ENCODE measurements at regions not wholly inside any gene's neighbourhood (a gene's known extent, or its start where the extent isn't known, plus 50 kb on each side); places are given as distances from the start of the nearest gene placed in this dataset.

DNA sequence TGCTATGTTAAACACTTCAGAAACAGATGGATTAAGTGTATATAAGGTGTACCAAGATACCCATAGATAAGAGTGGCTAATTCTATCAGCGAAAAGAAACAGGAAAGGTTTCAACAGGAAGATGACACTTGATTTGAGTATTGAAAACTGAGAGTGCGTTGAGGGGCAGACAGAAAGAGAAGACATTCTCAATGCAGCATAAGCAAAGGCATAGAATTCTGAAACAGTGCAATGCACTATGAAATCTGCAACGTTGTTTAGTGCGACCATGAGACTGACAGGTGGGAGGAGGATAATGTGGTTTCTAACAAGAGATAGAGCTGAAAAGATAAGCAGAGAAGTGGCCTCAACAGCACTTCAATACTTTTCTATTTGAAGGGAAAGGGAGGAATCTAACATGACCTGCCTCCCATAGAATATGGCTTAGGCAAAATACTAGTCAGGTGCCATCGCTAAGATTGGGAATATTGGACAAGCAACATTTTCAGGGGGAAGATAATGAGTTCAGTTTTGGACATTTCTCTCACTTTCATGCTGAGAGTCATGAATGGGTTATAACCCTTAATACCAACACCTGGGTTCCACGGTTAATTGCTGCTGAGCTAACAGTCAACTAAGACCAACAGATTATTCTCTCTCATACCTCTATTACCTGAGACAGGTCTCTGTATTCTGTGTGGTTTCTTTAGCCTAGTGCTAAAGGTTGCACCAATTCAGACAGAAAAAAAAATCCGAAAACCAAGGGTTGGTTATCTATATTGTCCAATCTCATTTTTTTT is 312.9 kb upstream of the ARID1B start:
- FAIRE-seq = no peak
- no peak for DNase-seq (ENCODE audit: insufficient read length, low spot score)

GRCh38 chr6:156461647-156462046 is 315.5 kb upstream of the ARID1B start:
- FAIRE-seq (no peak), DNase-seq (ENCODE audit: insufficient read length, low spot score) (no peak)

- DNase-seq (ENCODE audit: insufficient read length, low spot score) (no peak), FAIRE-seq (no peak)
Measured at GRCh38 chr6:156457601-156458000, 319.6 kb upstream of the ARID1B start.

GRCh38 chr6:156455847-156456246 is 321.3 kb upstream of the ARID1B start:
- FAIRE-seq = no peak
- no peak for DNase-seq (ENCODE audit: insufficient read length, low spot score)

GRCh38 chr6:156454867-156455266 is 322.3 kb upstream of the ARID1B start:
- DNase-seq (ENCODE audit: insufficient read length, low spot score) = no peak

DNA sequence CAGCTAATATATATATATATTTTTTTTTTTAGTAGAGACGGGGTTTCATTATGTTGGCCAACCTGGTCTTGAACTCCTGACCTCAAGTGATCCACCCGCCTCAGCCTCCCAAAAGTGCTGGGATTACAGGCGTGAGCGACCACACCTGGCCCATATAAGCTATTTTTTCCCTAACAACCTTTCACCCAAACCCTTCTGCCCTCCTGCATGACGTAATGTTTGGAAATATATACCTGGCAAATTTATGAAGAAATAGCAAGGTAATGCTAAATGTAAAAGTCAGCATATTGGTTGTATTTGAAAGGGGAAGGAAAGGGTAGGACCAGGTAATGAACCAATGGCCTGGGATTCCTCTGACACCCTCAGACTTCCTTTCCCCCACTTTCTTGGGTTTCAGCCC is 325.5 kb upstream of the ARID1B start:
- no peak for DNase-seq (ENCODE audit: insufficient read length, low spot score)
- FAIRE-seq = no peak

More at GRCh38 chr6:156454867-156455266, 322.3 kb upstream of the ARID1B start:
- FAIRE-seq = no peak

- DNase-seq (ENCODE audit: insufficient read length, low spot score) = no peak
- no peak for FAIRE-seq
Measured at GRCh38 chr6:156451088-156451487, 326.1 kb upstream of the ARID1B start.

- no peak for FAIRE-seq
Measured at GRCh38 chr6:156450421-156450820, 326.8 kb upstream of the ARID1B start.

GRCh38 chr6:156449569-156449968 is 327.6 kb upstream of the ARID1B start:
- FAIRE-seq = no peak

More at GRCh38 chr6:156450421-156450820, 326.8 kb upstream of the ARID1B start:
- DNase-seq (ENCODE audit: insufficient read length, low spot score) = no peak

GRCh38 chr6:156449128-156449527 is 328.1 kb upstream of the ARID1B start:
- FAIRE-seq = no peak
- no peak for DNase-seq (ENCODE audit: insufficient read length, low spot score)

More at GRCh38 chr6:156449569-156449968, 327.6 kb upstream of the ARID1B start:
- no peak for DNase-seq (ENCODE audit: insufficient read length, low spot score)

DNA sequence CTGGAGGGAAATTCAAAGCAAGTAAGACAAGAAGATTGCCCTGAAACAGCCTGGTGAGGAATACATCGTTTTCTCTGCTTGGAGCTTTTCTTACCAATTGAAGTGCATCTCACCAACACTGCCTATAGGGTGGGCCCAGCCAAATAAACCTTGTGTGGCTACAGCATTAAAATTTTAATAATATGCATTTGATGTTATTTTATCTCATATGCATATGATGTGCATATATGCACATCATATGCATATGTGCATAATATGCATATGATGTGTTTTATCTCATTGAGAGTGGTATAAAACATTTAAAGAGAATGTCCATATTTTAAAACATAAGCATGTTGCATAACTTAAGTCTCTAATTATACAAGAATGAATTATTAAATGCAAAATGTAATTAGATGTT is 328.6 kb upstream of the ARID1B start:
- DNase-seq (ENCODE audit: insufficient read length, low spot score) (no peak), FAIRE-seq (no peak)

DNA sequence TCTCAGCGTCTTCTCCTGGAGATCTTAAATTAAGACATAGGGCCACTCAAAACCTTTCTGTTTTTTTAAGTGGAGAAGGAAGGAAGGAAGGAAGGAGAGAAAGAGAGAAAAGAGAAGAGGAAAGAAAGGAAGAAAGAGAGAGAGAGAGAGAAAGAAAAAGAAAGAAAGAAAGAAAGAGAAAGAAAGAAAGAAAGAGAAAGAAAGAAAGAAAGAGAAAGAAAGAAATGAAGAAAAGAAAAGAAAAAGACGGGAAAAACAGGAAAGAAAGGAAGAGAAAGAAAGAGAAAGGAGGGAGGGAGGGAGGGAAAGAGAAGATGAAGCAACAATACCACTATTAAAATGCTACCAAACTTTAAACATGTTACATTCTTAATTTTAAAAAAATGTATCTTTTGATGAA is 336.5 kb upstream of the ARID1B start:
- FAIRE-seq (no peak), DNase-seq (ENCODE audit: insufficient read length, low spot score) (no peak)

- no peak for FAIRE-seq
- DNase-seq (ENCODE audit: insufficient read length, low spot score) = no peak
Measured at GRCh38 chr6:156438350-156438923, 338.7 kb upstream of the ARID1B start.

DNA sequence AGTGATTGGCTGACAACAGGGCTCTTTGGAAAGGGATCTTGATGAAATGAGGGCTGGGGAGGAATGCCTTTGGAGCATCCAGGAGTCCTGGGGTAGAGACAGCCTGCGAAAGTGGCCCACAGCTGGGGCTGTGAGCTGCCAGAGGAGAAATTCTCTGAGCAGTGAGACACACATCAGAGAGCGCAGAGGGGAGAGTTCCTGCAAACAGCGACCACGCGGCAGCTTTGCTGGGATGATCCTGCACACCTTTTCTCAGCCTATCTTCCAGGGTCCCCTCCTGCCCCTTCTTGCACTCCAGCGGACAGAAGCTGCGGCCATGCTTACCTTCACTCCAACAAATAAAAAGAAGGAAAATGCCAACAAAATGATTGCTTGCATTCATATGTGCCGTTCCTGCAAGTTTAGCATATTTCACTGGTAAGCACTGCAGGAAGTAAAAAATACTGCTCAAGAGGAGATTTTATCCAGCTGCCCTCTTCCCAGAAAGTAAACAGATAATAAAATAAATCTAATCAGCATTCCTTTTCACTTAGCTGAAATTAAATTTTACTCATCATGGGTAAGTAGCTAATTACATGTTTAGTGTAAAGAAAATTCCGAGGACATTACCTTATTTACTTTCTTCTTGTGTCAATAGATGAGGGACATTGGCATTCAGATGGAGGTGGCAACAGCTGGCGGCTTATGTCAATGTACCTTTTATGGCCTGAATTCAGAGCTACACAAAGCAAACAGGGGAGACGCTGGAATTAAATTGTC is 339.9 kb upstream of the ARID1B start:
- FAIRE-seq (no peak), DNase-seq (ENCODE audit: insufficient read length, low spot score) (no peak)

DNA sequence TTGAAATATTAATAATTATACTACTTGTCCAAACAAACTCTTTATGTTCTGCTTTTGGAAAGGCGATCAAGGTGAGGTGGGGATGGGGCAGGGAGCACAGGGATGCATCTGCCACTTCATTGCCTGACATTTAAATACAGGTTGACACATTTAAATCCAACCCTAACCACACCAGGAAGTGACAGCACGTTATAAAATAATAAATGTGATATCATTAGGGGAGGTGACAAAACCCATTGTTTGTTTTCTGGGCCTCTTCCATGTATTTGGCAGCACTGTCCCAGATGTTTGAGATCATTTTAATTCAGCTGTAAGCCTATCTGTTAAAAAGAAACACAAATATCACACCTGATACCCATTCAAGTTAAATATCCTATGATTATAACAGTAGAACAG is 342.4 kb upstream of the ARID1B start:
- no peak for DNase-seq (ENCODE audit: insufficient read length, low spot score)

DNA sequence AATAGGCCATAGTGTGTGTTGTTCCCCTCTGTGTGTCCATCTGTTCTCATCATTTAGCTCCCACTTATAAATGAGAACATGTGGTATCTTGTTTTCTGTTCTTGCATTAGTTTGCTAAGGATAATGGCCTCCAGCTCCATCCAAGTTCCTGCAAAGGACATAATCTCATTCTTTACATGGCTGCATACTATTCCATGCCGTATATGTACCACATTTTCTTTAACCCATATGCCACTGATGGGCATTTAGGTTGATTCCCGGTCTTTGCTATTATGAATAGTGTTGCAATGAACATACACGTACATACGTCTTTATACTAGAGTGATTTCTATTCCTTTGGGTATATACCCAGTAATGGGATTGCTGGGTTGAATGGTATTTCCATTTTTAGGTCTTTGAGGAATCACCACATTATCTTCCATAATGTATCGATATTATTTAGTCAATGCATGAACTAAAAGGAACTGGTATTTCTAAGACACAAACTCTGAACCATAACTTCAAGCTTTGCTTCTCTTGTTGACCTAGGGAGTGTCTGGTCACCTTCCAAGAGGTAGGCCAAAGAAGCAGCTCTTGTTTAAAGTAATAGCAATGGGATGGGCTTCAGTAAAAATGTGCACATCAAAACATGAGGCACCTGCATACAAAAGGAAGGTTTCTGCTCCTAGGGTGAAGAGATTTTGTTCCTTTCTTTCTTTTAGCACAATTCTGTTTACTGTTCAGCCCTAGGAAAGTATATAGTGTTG is 343.0 kb upstream of the ARID1B start:
- no peak for FAIRE-seq
- no peak for DNase-seq (ENCODE audit: insufficient read length, low spot score)

More for the DNA sequence above, 342.4 kb upstream of the ARID1B start:
- FAIRE-seq = no peak

GRCh38 chr6:156432543-156432942 is 344.6 kb upstream of the ARID1B start:
- FAIRE-seq = no peak

GRCh38 chr6:156430386-156430785 is 346.8 kb upstream of the ARID1B start:
- FAIRE-seq = no peak
- DNase-seq (ENCODE audit: insufficient read length, low spot score) = no peak

More at GRCh38 chr6:156432543-156432942, 344.6 kb upstream of the ARID1B start:
- DNase-seq (ENCODE audit: insufficient read length, low spot score) = no peak

GRCh38 chr6:156427345-156427744 is 349.8 kb upstream of the ARID1B start:
- FAIRE-seq (no peak), DNase-seq (ENCODE audit: insufficient read length, low spot score) (peak; percentile 46)

DNA sequence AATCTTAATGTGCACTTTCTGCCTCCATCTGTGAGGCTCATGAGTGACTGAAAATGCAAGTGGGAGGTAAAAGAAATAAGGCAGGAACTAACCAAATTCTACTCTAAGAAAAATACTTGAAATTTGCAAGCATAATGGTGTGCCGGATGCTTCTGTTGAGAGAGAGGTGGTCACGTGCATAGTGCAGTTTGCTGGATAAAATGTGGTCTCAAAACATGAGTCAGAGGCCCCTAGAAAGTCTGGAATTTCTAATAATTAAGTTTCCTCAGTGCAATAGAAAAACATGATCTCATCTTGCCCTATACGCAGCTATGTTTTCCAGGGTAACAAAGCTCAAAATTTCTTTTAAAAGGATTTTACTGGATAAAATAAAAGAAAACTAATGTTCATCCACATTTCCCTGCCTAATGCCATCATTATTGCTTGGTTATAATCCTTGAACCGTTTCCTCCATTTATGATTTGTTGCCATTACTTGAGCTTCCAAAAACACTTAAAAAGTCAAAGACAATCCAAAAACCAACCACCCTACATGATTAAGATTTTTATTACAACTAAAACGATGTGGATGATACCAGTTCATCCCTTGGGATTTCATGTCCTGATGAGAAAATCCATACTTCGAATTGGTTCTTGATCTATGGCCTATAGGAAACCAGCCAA is 351.7 kb upstream of the ARID1B start:
- FAIRE-seq (no peak), DNase-seq (ENCODE audit: insufficient read length, low spot score) (peak; percentile 23)
